H9 (cell line): ENCODE measurements at regions not wholly inside any gene's neighbourhood (a gene's known extent, or its start where the extent isn't known, plus 50 kb on each side); places are given as distances from the start of the nearest gene placed in this dataset.
A peak's percentile ranks its signal among the peaks of the same experiment; 100 is the strongest.

ENCODE experiments used
- DNase-seq: peaks from one replicate; pipeline ENCODE4 v3.0.0-alpha.2; 2017
- H2AFZ ChIP-seq: one replicate; pipeline ENCODE4 v1.6.1; 2013; ENCODE audit warnings: mild to moderate bottlenecking, low read length, control low read depth, moderate library complexity
- H2AK5ac ChIP-seq: 2 replicates; pipeline ENCODE4 v1.6.1; 2013; ENCODE audit warnings: low read length, control low read depth, mixed read lengths; ENCODE audit not compliant: insufficient read length
- H2BK120ac ChIP-seq: one replicate; pipeline ENCODE4 v1.6.1; 2013; ENCODE audit warnings: low read depth, mild to moderate bottlenecking, low read length, control low read depth, inconsistent platforms; ENCODE audit not compliant: poor library complexity, severe bottlenecking
- H2BK12ac ChIP-seq: 2 replicates; pipeline ENCODE4 v1.6.1; 2013; ENCODE audit warnings: low read length, control low read depth, mixed read lengths, low read depth; ENCODE audit not compliant: insufficient read length
- H2BK15ac ChIP-seq: 2 replicates; pipeline ENCODE4 v1.6.1; 2013; ENCODE audit warnings: low read depth, low read length, control low read depth
- H2BK20ac ChIP-seq: one replicate; pipeline ENCODE4 v1.6.1; 2013; ENCODE audit warnings: low read depth, mild to moderate bottlenecking, low read length, control low read depth, inconsistent platforms; ENCODE audit not compliant: poor library complexity, severe bottlenecking
- H2BK5ac ChIP-seq: 2 replicates; pipeline ENCODE4 v1.6.1; 2013; ENCODE audit warnings: low read length, control low read depth, mixed read lengths; ENCODE audit not compliant: insufficient read length
- H3K14ac ChIP-seq: 2 replicates; pipeline ENCODE4 v1.6.1; 2013; ENCODE audit warnings: low read length, control low read depth; ENCODE audit not compliant: insufficient read depth
- H3K18ac ChIP-seq: 2 replicates; pipeline ENCODE4 v1.6.1; 2013; ENCODE audit warnings: low read depth, mild to moderate bottlenecking, mixed read lengths, low read length, control low read depth; ENCODE audit not compliant: insufficient read length
- H3K23ac ChIP-seq: 2 replicates; pipeline ENCODE4 v1.6.1; 2013; ENCODE audit warnings: low read length, control low read depth, mixed read lengths, low read depth; ENCODE audit not compliant: insufficient read length
- H3K23me2 ChIP-seq: 2 replicates; pipeline ENCODE4 v1.6.1; 2013; ENCODE audit warnings: low read depth, mild to moderate bottlenecking, mixed read lengths, low read length, control low read depth; ENCODE audit not compliant: insufficient read length, poor library complexity, severe bottlenecking
- H3K27ac ChIP-seq: 2 replicates; pipeline ENCODE4 v1.5.1; 2013; ENCODE audit warnings: low read length, control low read depth, mixed read lengths, low read depth; ENCODE audit not compliant: insufficient read length
- H3K27me3 ChIP-seq: 2 replicates; pipeline ENCODE4 v1.6.1; 2013; ENCODE audit warnings: low read length, control low read depth, inconsistent platforms; ENCODE audit not compliant: insufficient read depth
- H3K4ac ChIP-seq: 2 replicates; pipeline ENCODE4 v1.6.1; 2013; ENCODE audit warnings: low read depth, mild to moderate bottlenecking, control low read depth, inconsistent platforms, low read length, moderate library complexity
- H3K4me1 ChIP-seq: 2 replicates; pipeline ENCODE4 v1.6.1; 2013; ENCODE audit warnings: low read length, control low read depth, inconsistent platforms; ENCODE audit not compliant: insufficient read depth
- H3K4me2 ChIP-seq: 2 replicates; pipeline ENCODE4 v1.6.1; 2013; ENCODE audit warnings: low read length, control low read depth, mixed read lengths; ENCODE audit not compliant: insufficient read length, insufficient read depth
- H3K56ac ChIP-seq: 2 replicates; pipeline ENCODE4 v1.6.1; 2013; ENCODE audit warnings: low read depth, mild to moderate bottlenecking, mixed read lengths, low read length, control low read depth; ENCODE audit not compliant: insufficient read length
- H3K79me1 ChIP-seq: 2 replicates; pipeline ENCODE4 v1.6.1; 2013; ENCODE audit warnings: low read depth, mild to moderate bottlenecking, moderate library complexity, low read length, control low read depth, inconsistent platforms; ENCODE audit not compliant: insufficient read depth, poor library complexity, severe bottlenecking
- H3K79me2 ChIP-seq: 2 replicates; pipeline ENCODE4 v1.6.1; 2013; ENCODE audit warnings: low read length, control low read depth, inconsistent platforms; ENCODE audit not compliant: insufficient read depth
- H3K9ac ChIP-seq: 2 replicates; pipeline ENCODE4 v1.6.1; 2013; ENCODE audit warnings: low read length, control low read depth, mixed read lengths; ENCODE audit not compliant: insufficient read length; ENCODE audit errors: extremely low read depth
- H3K9me3 ChIP-seq: one replicate; pipeline ENCODE4 v1.6.1; 2013; ENCODE audit warnings: low read depth, low read length, inconsistent platforms; ENCODE audit not compliant: control insufficient read depth
- H3T11ph ChIP-seq: one replicate; pipeline ENCODE4 v1.6.1; 2013; ENCODE audit warnings: mild to moderate bottlenecking, low read length, control low read depth, inconsistent platforms
- H4K20me1 ChIP-seq: one replicate; pipeline ENCODE4 v1.6.1; 2013; ENCODE audit not compliant: control insufficient read depth, insufficient read length, insufficient read depth
- H4K5ac ChIP-seq: 2 replicates; pipeline ENCODE4 v1.6.1; 2013; ENCODE audit warnings: low read depth, mild to moderate bottlenecking, mixed read lengths, low read length, control low read depth; ENCODE audit not compliant: insufficient read length
- H4K8ac ChIP-seq: replicated peaks from 2 replicates; pipeline ENCODE4 v1.6.1; 2013; ENCODE audit warnings: low read length, control low read depth, mixed read lengths, low read depth; ENCODE audit not compliant: insufficient read length
- H4K91ac ChIP-seq: 2 replicates; pipeline ENCODE4 v1.6.1; 2013; ENCODE audit warnings: low read depth, mild to moderate bottlenecking, moderate library complexity, mixed read lengths, low read length, control low read depth; ENCODE audit not compliant: insufficient read length
- H3K27ac Mint-ChIP-seq, 3 experiments: 2 replicates in 2 of 3; 3 replicates in 1 of 3; pipeline ENCODE4 v1.8.0; 2020 to 2021; ENCODE audit warnings: mixed read lengths in 3 of 3, mild to moderate bottlenecking in 1 of 3, moderate library complexity in 1 of 3
- H3K27me3 Mint-ChIP-seq: 2 replicates; pipeline ENCODE4 v1.8.0; 2021; ENCODE audit warnings: low read depth, mild to moderate bottlenecking, moderate library complexity, mixed read lengths
- H3K36me3 Mint-ChIP-seq, 3 experiments: 2 replicates in 2 of 3; 3 replicates in 1 of 3; pipeline ENCODE4 v1.8.0; 2020 to 2021; ENCODE audit warnings: low read depth in 3 of 3, mixed read lengths in 3 of 3; ENCODE audit not compliant: insufficient read depth in 1 of 3
- H3K4me1 Mint-ChIP-seq, 2 experiments: 2 replicates each; pipeline ENCODE4 v1.8.0; 2020; ENCODE audit warnings: mixed read lengths in 2 of 2
- H3K4me3 Mint-ChIP-seq, 2 experiments: 2 replicates in 1 of 2; 3 replicates in 1 of 2; pipeline ENCODE4 v1.8.0; 2020 to 2021; ENCODE audit warnings: mild to moderate bottlenecking in 2 of 2, mixed read lengths in 2 of 2, moderate library complexity in 1 of 2
- H3K9me3 Mint-ChIP-seq, 2 experiments: 2 replicates in 1 of 2; 3 replicates in 1 of 2; pipeline ENCODE4 v1.8.0; 2020; ENCODE audit warnings: mild to moderate bottlenecking in 2 of 2, mixed read lengths in 2 of 2, moderate library complexity in 1 of 2
- CTCF ChIP-seq: fragments of 200-600 bp; sonication (generic); conservative IDR thresholded peaks from 3 replicates; pipeline ENCODE4 v1.8.0; 2021; ENCODE audit warnings: antibody characterized with exemption, mild to moderate bottlenecking
- WGBS: extraction: QIAGEN DNeasy Blood & Tissue Kit; methylation state at CpG from one replicate; pipeline ENCODE4 v1.1.7; 2013; ENCODE audit warnings: missing lambda C conversion rate, low lambda C conversion rate, mixed read lengths; ENCODE audit not compliant: insufficient read length; ENCODE audit errors: extremely low coverage; 5-methylcytosine and 5-hydroxymethylcytosine counted together

- Histone ChIP-seq H2BK12ac (no peak overlapping the region), H2BK15ac (no peak overlapping the region), H4K5ac (no peak overlapping the region), H3K4me1 (peaks cover 10% of the 10 kb centered on the region), H3K9me3 (no peaks in the 10 kb centered on the region), H2BK5ac (no peak overlapping the region), H3K23me2 (no peaks in the 10 kb centered on the region), H3K4ac (no peak overlapping the region), H4K8ac (no peak overlapping the region), H3K27ac (no peak overlapping the region), H3K14ac (no peak overlapping the region), H3K79me1 (no peaks in the 10 kb centered on the region), H3K23ac (no peak overlapping the region), H3T11ph (no peak overlapping the region), H3K18ac (no peak overlapping the region), H2AK5ac (no peak overlapping the region), H2BK20ac (no peak overlapping the region), H3K79me2 (no peaks in the 10 kb centered on the region), H3K27me3 (no peaks in the 10 kb centered on the region), H3K4me2 (no peak overlapping the region), H2BK120ac (no peak overlapping the region), H4K91ac (no peak overlapping the region), H3K9ac (no peak overlapping the region), H2AFZ (no peak overlapping the region), H3K56ac (no peak overlapping the region), H4K20me1 (no peaks in the 10 kb centered on the region)
- no peaks in the 10 kb centered on the region for H3K27me3 Mint-ChIP-seq
- H3K27ac Mint-ChIP-seq = peak overlapping the region in 1 of 3 experiments; percentile 57; a peak in 1 of 7 replicates
- H3K4me3 Mint-ChIP-seq = no peak overlapping the region
- WGBS = no CpG with 5 or more reads among the region's 1 CpG
- peaks cover 26% of the 10 kb centered on the region in 2 experiments for H3K4me1 Mint-ChIP-seq
- peaks cover 0 to 2% of the 10 kb centered on the region in 2 experiments; a peak in 3 of 5 replicates for H3K9me3 Mint-ChIP-seq
- H3K36me3 Mint-ChIP-seq = no peaks in the 10 kb centered on the region; a peak in 1 of 7 replicates
- no peak for TF ChIP-seq CTCF
- DNase-seq = no peak
These were observed 99.7 kb upstream of the KLHL29 start for GRCh38 chr2:23285091-23285800.
